WTC11 (cell line): ENCODE measurements at regions not wholly inside any gene's neighbourhood (a gene's known extent, or its start where the extent isn't known, plus 50 kb on each side); places are given as distances from the start of the nearest gene placed in this dataset.

ENCODE experiments used
- ATAC-seq: fragments of 200-7000 bp; cut with Tn5 transposase; 2 replicates; pipeline ENCODE4 v1.10.0; 2021; ENCODE audit warnings: mild to moderate bottlenecking, moderate library complexity
- CTCF ChIA-PET: fragments of 300-600 bp; sonication (Branson Sonifier 250); formaldehyde crosslinking; loops from one replicate; lab custom pipeline; 2021; ENCODE audit warnings: antibody characterized with exemption; lab: Charles Lee
- POLR2A ChIA-PET: fragments of 350-600 bp; sonication (Branson Sonifier 250); formaldehyde crosslinking; loops from one replicate; lab custom pipeline; 2021; ENCODE audit warnings: antibody characterized with exemption; lab: Charles Lee
- DNase-seq: peaks from one replicate; pipeline ENCODE4 v3.0.0; 2021; ENCODE audit warnings: low spot score
- H3K27ac Mint-ChIP-seq: 2 replicates; pipeline ENCODE4 v1.8.0; 2021; ENCODE audit warnings: mixed read lengths
- H3K27me3 Mint-ChIP-seq: 2 replicates; pipeline ENCODE4 v1.8.0; 2021; ENCODE audit warnings: low read depth, mild to moderate bottlenecking, moderate library complexity, mixed read lengths
- H3K36me3 Mint-ChIP-seq: 2 replicates; pipeline ENCODE4 v1.8.0; 2021; ENCODE audit warnings: mixed read lengths
- H3K4me1 Mint-ChIP-seq: 2 replicates; pipeline ENCODE4 v1.8.0; 2022; ENCODE audit warnings: mixed read lengths
- H3K4me3 Mint-ChIP-seq: 2 replicates; pipeline ENCODE4 v1.8.0; 2021; ENCODE audit warnings: mild to moderate bottlenecking, moderate library complexity, mixed read lengths
- H3K9me3 Mint-ChIP-seq: 2 replicates; pipeline ENCODE4 v1.8.0; 2021; ENCODE audit warnings: mixed read lengths
- ATF1 ChIP-seq: sonication (generic); formaldehyde crosslinking; IDR thresholded peaks from 2 replicates; pipeline ENCODE4 v1.8.1; 2023; ENCODE audit warnings: mild to moderate bottlenecking, moderate library complexity, missing genetic modification reagents
- CBFB ChIP-seq: sonication (generic); formaldehyde crosslinking; IDR thresholded peaks from 2 replicates; pipeline ENCODE4 v1.8.1; 2022; ENCODE audit warnings: mild to moderate bottlenecking, low read depth, missing genetic modification reagents
- E2F1 ChIP-seq: sonication (generic); formaldehyde crosslinking; IDR thresholded peaks from 2 replicates; pipeline ENCODE4 v1.8.0; 2022; ENCODE audit warnings: mild to moderate bottlenecking, missing genetic modification reagents
- E2F5 ChIP-seq: sonication (generic); formaldehyde crosslinking; IDR thresholded peaks from 2 replicates; pipeline ENCODE4 v1.8.1; 2022; ENCODE audit warnings: mild to moderate bottlenecking, moderate library complexity, missing genetic modification reagents
- ELF4 ChIP-seq: sonication (generic); formaldehyde crosslinking; IDR thresholded peaks from 2 replicates; pipeline ENCODE4 v1.8.1; 2022; ENCODE audit warnings: low read depth, mild to moderate bottlenecking, moderate library complexity, missing genetic modification reagents
- ERG ChIP-seq: fragments of 250-450 bp; sonication (Bioruptor Pico); IDR thresholded peaks from 2 replicates; pipeline ENCODE4 v1.8.0; 2021; ENCODE audit warnings: mild to moderate bottlenecking
- GRHL2 ChIP-seq: fragments of 250-450 bp; sonication (Bioruptor Pico); IDR thresholded peaks from 2 replicates; pipeline ENCODE4 v1.8.0; 2022; ENCODE audit warnings: mild to moderate bottlenecking, moderate library complexity; ENCODE audit not compliant: insufficient replicate concordance, severe bottlenecking
- IRF1 ChIP-seq: sonication (generic); formaldehyde crosslinking; IDR thresholded peaks from 2 replicates; pipeline ENCODE4 v1.8.0; 2023; ENCODE audit warnings: missing genetic modification reagents
- MAX ChIP-seq: sonication (generic); formaldehyde crosslinking; IDR thresholded peaks from 2 replicates; pipeline ENCODE4 v1.8.0; 2022; ENCODE audit warnings: mild to moderate bottlenecking, missing genetic modification reagents
- MXD4 ChIP-seq: fragments of 250-450 bp; sonication (Bioruptor Pico); IDR thresholded peaks from 2 replicates; pipeline ENCODE4 v1.8.0; 2021; ENCODE audit warnings: mild to moderate bottlenecking, moderate library complexity, borderline replicate concordance
- RORB ChIP-seq: fragments of 250-450 bp; sonication (Bioruptor Pico); IDR thresholded peaks from 2 replicates; pipeline ENCODE4 v1.9.0; 2021; ENCODE audit warnings: mild to moderate bottlenecking
- SMAD3 ChIP-seq: sonication (generic); formaldehyde crosslinking; IDR thresholded peaks from 2 replicates; pipeline ENCODE4 v1.8.0; 2022; ENCODE audit warnings: missing genetic modification reagents, mild to moderate bottlenecking, borderline replicate concordance
- USF2 ChIP-seq: sonication (generic); formaldehyde crosslinking; IDR thresholded peaks from 2 replicates; pipeline ENCODE4 v1.8.1; 2023; ENCODE audit warnings: mild to moderate bottlenecking, missing genetic modification reagents, moderate library complexity
- ZBTB21 ChIP-seq: sonication (generic); formaldehyde crosslinking; IDR thresholded peaks from 2 replicates; pipeline ENCODE4 v1.8.1; 2023; ENCODE audit warnings: mild to moderate bottlenecking, missing genetic modification reagents, borderline replicate concordance
- ZBTB43 ChIP-seq: sonication (generic); formaldehyde crosslinking; IDR thresholded peaks from 2 replicates; pipeline ENCODE4 v1.8.1; 2023; ENCODE audit warnings: mild to moderate bottlenecking, missing genetic modification reagents
- ZMAT4 ChIP-seq: fragments of 250-450 bp; sonication (Bioruptor Pico); IDR thresholded peaks from 2 replicates; pipeline ENCODE4 v1.9.0; 2021; ENCODE audit warnings: mild to moderate bottlenecking
- ZNF138 ChIP-seq: sonication (generic); formaldehyde crosslinking; conservative IDR thresholded peaks from 2 replicates; pipeline ENCODE4 v1.8.1; 2022; ENCODE audit warnings: mild to moderate bottlenecking, moderate library complexity, missing genetic modification reagents
- ZNF219 ChIP-seq: sonication (generic); formaldehyde crosslinking; IDR thresholded peaks from 2 replicates; pipeline ENCODE4 v1.8.0; 2023; ENCODE audit warnings: missing genetic modification reagents, mild to moderate bottlenecking, borderline replicate concordance
- ZNF416 ChIP-seq: fragments of 250-450 bp; sonication (Bioruptor Pico); IDR thresholded peaks from 2 replicates; pipeline ENCODE4 v1.9.0; 2021; ENCODE audit warnings: mild to moderate bottlenecking, inconsistent platforms

- no peak for TF ChIP-seq MAX (CRISPR knock-in tag)
- TF ChIP-seq E2F5: no peak
- no peak for TF ChIP-seq IRF1 (CRISPR knock-in tag)
Observed at GRCh38 chr10:21077681-21078080, 180.6 kb upstream of the NEBL start (continued).

GRCh38 chr10:21076381-21076780 lies 179.3 kb upstream of the NEBL start:
- Mint-ChIP-seq H3K36me3 (no peaks in the 10 kb centered on the region), H3K4me1 (peaks cover 4% of the 10 kb centered on the region; the same call in 1 of the 2 replicates), H3K27me3 (peaks cover 5% of the 10 kb centered on the region), H3K4me3 (no peak overlapping the region), H3K9me3 (no peaks in the 10 kb centered on the region), H3K27ac (no peak overlapping the region)
- ChIA-PET CTCF (no interaction called here), POLR2A (no interaction called here)
- ATAC-seq: no peak
- DNase-seq: no peak
- TF ChIP-seq SMAD3: no peak
- no peak for TF ChIP-seq RORB (CRISPR knock-in tag)
- no peak for TF ChIP-seq GRHL2 (CRISPR knock-in tag)
- no peak for TF ChIP-seq ELF4 (CRISPR knock-in tag)
- no peak for TF ChIP-seq ZNF219 (CRISPR knock-in tag)
- no peak for TF ChIP-seq E2F1 (CRISPR knock-in tag)
- no peak for TF ChIP-seq ZNF138
- no peak for TF ChIP-seq ZBTB43

GRCh38 chr10:21075880-21076279 lies 178.8 kb upstream of the NEBL start:
- CTCF ChIA-PET: no interaction called here
- no peak for TF ChIP-seq ZBTB21 (CRISPR knock-in tag)
- TF ChIP-seq ZMAT4 (CRISPR knock-in tag): no peak
- TF ChIP-seq ZNF138: no peak
- no peak for TF ChIP-seq ATF1
- no peak for TF ChIP-seq USF2 (CRISPR knock-in tag)
- no peak for TF ChIP-seq ZNF219 (CRISPR knock-in tag)
- TF ChIP-seq CBFB (CRISPR knock-in tag): no peak
- TF ChIP-seq ERG (CRISPR knock-in tag): no peak
- no peak for TF ChIP-seq ZNF416 (CRISPR knock-in tag)
- no peak for TF ChIP-seq MXD4 (CRISPR knock-in tag)
- H3K9me3 Mint-ChIP-seq: no peaks in the 10 kb centered on the region

More at GRCh38 chr10:21075880-21076279, 178.8 kb upstream of the NEBL start:
- Mint-ChIP-seq H3K36me3 (no peaks in the 10 kb centered on the region), H3K27me3 (peaks cover 5% of the 10 kb centered on the region), H3K27ac (no peak overlapping the region), H3K4me1 (peaks cover 4% of the 10 kb centered on the region; the same call in 1 of the 2 replicates), H3K4me3 (no peak overlapping the region)
- DNase-seq (no peak), ATAC-seq (no peak)
- POLR2A ChIA-PET: no interaction called here
